Right lobe of liver (tissue), 6 donors: ENCODE measurements at regions not wholly inside any gene's neighbourhood (a gene's known extent, or its start where the extent isn't known, plus 50 kb on each side); places are given as distances from the start of the nearest gene placed in this dataset.

Experiments
- ATAC-seq, 4 donors: fragments of 200-7000 bp; cut with Tn5 transposase; one replicate each; pipeline ENCODE4 v1.9.1; 2020; ENCODE audit warnings: mild to moderate bottlenecking in 4 of 4, moderate library complexity in 4 of 4
- DNase-seq, 3 donors: peaks; one replicate each; pipeline ENCODE4 v3.0.0-alpha.2; 2020
- H3K27ac ChIP-seq, 3 donors: fragments of 200-600 bp; one replicate each; pipeline ENCODE4 v1.8.0; 2022
- H3K27me3 ChIP-seq, 2 donors: fragments of 200-600 bp; one replicate each; pipeline ENCODE4 v1.8.0; 2022
- H3K36me3 ChIP-seq, 4 donors: fragments of 200-600 bp; sonication (generic) in 1 of 4; one replicate each; pipeline versions ENCODE4 v1.5.1 to v1.8.0; 2017 to 2022; ENCODE audit warnings: control low read depth in 1 of 4
- H3K4me1 ChIP-seq, 4 donors: fragments of 200-600 bp; sonication (generic) in 1 of 4; one replicate each; pipeline versions ENCODE4 v1.5.1 to v1.8.0; 2017 to 2022; ENCODE audit warnings: control low read depth in 1 of 4
- H3K4me3 ChIP-seq, 3 donors: fragments of 200-600 bp; one replicate each; pipeline ENCODE4 v1.8.0; 2022
- H3K9me3 ChIP-seq, 4 donors: fragments of 200-600 bp; sonication (generic) in 1 of 4; one replicate each; pipeline versions ENCODE4 v1.5.1 to v1.8.0; 2017 to 2022; ENCODE audit warnings: control low read depth in 1 of 4
- CTCF ChIP-seq, 4 donors: fragments of 200-600 bp in 3 of 4; fragments of 450-650 bp in 1 of 4; IDR thresholded peaks; one replicate each; pipeline versions ENCODE4 v1.5.1 to v1.8.0; 2016 to 2022; ENCODE audit warnings: antibody characterized with exemption in 4 of 4, mild to moderate bottlenecking in 2 of 4
- POLR2A ChIP-seq: fragments of 450-650 bp; IDR thresholded peaks from one replicate; pipeline ENCODE4 v1.6.1; 2017; ENCODE audit warnings: antibody characterized with exemption, mild to moderate bottlenecking
- WGBS: methylation state at CpG from one replicate; pipeline ENCODE4 v1.1.6; 2018; ENCODE audit warnings: low coverage, low lambda C conversion rate; ENCODE audit not compliant: insufficient coverage; ENCODE audit errors: missing lambda C conversion rate; 5-methylcytosine and 5-hydroxymethylcytosine counted together
- intact Hi-C, 2 donors: fragments of 100-400 bp; cut with DNase I; formaldehyde crosslinking; loops; one replicate each; pipeline versions ENCODE4 v1.11.2 to v1.14.1; 2022
- donor health status: DM: no; HTN: yes; CAD: no.
- donor health status: DM: no; HTN: no; CAD: no.
- donor health status: DM: no; HTN: no; CAD: no.
- donor health status: DM: no; HTN: yes; CAD: no.
- donor health status: DM: no; HTN: yes; CAD: no.

- ATAC-seq (no peak), DNase-seq (no peak)
- Histone ChIP-seq H3K4me3 (no peak overlapping the region), H3K4me1 (no peaks in the 10 kb centered on the region), H3K36me3 (no peaks in the 10 kb centered on the region), H3K27me3 (no peaks in the 10 kb centered on the region), H3K9me3 (no peaks in the 10 kb centered on the region), H3K27ac (no peak overlapping the region)
- TF ChIP-seq POLR2A (no peak), CTCF (IDR thresholded peaks at IDR 0.05) (no peak)
- 47% methylated on average over 3 of the region's 3 CpGs for WGBS
- intact Hi-C loops = no loop called here
Measured at GRCh38 chr16:17696616-17697015, 225.9 kb upstream of the XYLT1 start.

- intact Hi-C loops = no loop called here
- WGBS = 71% methylated on average over 4 of the region's 4 CpGs
- DNase-seq = no peak
Measured at GRCh38 chr16:17692484-17692883, 221.7 kb upstream of the XYLT1 start.

GRCh38 chr16:17691899-17692176, 221.1 kb upstream of the XYLT1 start:
- intact Hi-C loops = no loop called here
- ATAC-seq = no peak
- no peak for DNase-seq
- 8% methylated on average over 1 of the region's 1 CpG for WGBS
- no peaks in the 10 kb centered on the region for H3K36me3 ChIP-seq
- H3K27ac ChIP-seq = no peak overlapping the region
- H3K4me1 ChIP-seq = no peaks in the 10 kb centered on the region
- H3K27me3 ChIP-seq = no peaks in the 10 kb centered on the region
- no peaks in the 10 kb centered on the region for H3K9me3 ChIP-seq
- TF ChIP-seq CTCF (IDR thresholded peaks at IDR 0.05) (no peak), POLR2A (no peak)
- no peak overlapping the region for H3K4me3 ChIP-seq

More at GRCh38 chr16:17692484-17692883, 221.7 kb upstream of the XYLT1 start:
- Histone ChIP-seq H3K36me3 (no peaks in the 10 kb centered on the region), H3K4me3 (no peak overlapping the region), H3K9me3 (no peaks in the 10 kb centered on the region), H3K4me1 (no peaks in the 10 kb centered on the region), H3K27me3 (no peaks in the 10 kb centered on the region), H3K27ac (no peak overlapping the region)
- TF ChIP-seq CTCF (IDR thresholded peaks at IDR 0.05) (no peak), POLR2A (no peak)
- ATAC-seq = no peak

GRCh38 chr16:17691106-17691898, 220.5 kb upstream of the XYLT1 start:
- intact Hi-C loops = no loop called here
- no peak for DNase-seq
- Histone ChIP-seq H3K27ac (no peak overlapping the region), H3K27me3 (no peaks in the 10 kb centered on the region), H3K9me3 (no peaks in the 10 kb centered on the region), H3K36me3 (no peaks in the 10 kb centered on the region), H3K4me1 (no peaks in the 10 kb centered on the region), H3K4me3 (no peak overlapping the region)
- TF ChIP-seq CTCF (IDR thresholded peaks at IDR 0.05) (no peak), POLR2A (no peak)
- no peak for ATAC-seq
- WGBS = 55% methylated on average over 7 of the region's 7 CpGs

GRCh38 chr16:17685447-17685846, 214.7 kb upstream of the XYLT1 start:
- Histone ChIP-seq H3K4me3 (no peak overlapping the region), H3K27me3 (peaks cover 0 to 3% of the 10 kb centered on the region in 2 donors), H3K9me3 (no peaks in the 10 kb centered on the region), H3K36me3 (no peaks in the 10 kb centered on the region), H3K27ac (no peak overlapping the region), H3K4me1 (no peaks in the 10 kb centered on the region)
- intact Hi-C loops = no loop called here
- no peak for TF ChIP-seq POLR2A
- no peak for TF ChIP-seq CTCF (IDR thresholded peaks at IDR 0.05)
- DNase-seq (no peak), ATAC-seq (no peak)
